Activated naive CD4-positive, alpha-beta T cell treated with anti-CD3 and anti-CD28 coated beads, Interleukin-2, amount 10 ng/mL, durations not matched to agents 7 days and 5 days (primary cell): ENCODE measurements at regions not wholly inside any gene's neighbourhood (a gene's known extent, or its start where the extent isn't known, plus 50 kb on each side); places are given as distances from the start of the nearest gene placed in this dataset.
"Not testable (repeated sequence)": the region's sequence is repeated elsewhere in the genome, so short reads cannot be mapped to it uniquely, and the experiment has no call there.

Source experiments
- CTCF ChIA-PET: fragments of 350-600 bp; sonication (Branson Sonifier 250); formaldehyde crosslinking; loops from one replicate; lab custom pipeline; 2021; ENCODE audit warnings: antibody characterized with exemption; lab: Charles Lee
- DNase-seq: peaks from one replicate; pipeline ENCODE4 v3.0.0-alpha.2; 2020
- H3K27ac Mint-ChIP-seq: one replicate; pipeline ENCODE4 v1.8.0; 2021; ENCODE audit warnings: mild to moderate bottlenecking, moderate library complexity, mixed read lengths
- H3K27me3 Mint-ChIP-seq: one replicate; pipeline ENCODE4 v1.8.0; 2021; ENCODE audit warnings: mild to moderate bottlenecking, mixed read lengths
- H3K36me3 Mint-ChIP-seq: one replicate; pipeline ENCODE4 v1.8.0; 2021; ENCODE audit warnings: mixed read lengths
- H3K4me1 Mint-ChIP-seq: one replicate; pipeline ENCODE4 v1.8.0; 2021; ENCODE audit warnings: mixed read lengths
- H3K4me3 Mint-ChIP-seq: one replicate; pipeline ENCODE4 v1.8.0; 2021; ENCODE audit warnings: mild to moderate bottlenecking, moderate library complexity, mixed read lengths
- H3K9me3 Mint-ChIP-seq: one replicate; pipeline ENCODE4 v1.8.0; 2021; ENCODE audit warnings: mixed read lengths

DNA sequence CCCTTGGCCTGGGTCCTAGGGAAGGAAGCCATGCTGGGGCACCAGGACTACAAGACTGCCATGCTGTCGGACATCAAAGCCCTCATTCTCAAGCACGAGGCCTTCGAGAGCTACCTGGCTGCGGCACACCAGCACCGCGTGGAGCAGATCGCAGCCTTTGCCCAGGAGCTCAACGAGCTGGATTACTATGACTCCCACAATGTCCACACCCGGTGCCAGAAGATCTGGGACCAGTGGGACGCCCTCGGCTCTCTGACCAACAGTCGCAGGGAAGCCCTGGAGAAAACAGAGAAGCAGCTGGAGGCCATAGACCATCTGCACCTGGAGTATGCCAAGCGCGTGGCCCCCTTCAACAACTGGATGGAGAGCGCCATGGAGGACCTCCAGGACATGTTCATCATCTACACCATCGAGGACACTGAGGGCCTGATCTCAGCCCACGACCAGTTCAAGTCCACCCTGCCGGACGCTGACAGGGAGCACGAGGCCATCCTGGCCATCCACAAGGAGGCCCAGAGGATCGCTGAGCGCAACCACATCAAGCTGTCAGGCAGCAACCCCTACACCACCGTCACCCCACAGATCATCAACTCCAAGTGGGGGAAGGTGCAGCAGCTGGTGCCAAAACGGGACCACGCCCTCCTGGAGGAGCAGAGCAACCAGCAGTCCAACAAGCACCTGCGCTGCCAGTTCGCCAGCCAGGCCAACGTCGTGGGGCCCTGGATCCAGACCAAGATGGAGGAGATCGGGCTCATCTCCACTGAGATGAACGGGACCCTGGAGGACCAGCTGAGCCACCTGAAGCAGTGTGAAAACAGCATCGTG lies 487.0 kb downstream of the TRAM1L1 start:
- H3K36me3 Mint-ChIP-seq = no peaks in the 10 kb centered on the region
- no peak for DNase-seq
- H3K27ac Mint-ChIP-seq = no peak overlapping the region
- CTCF ChIA-PET = no interaction called here
- no peaks in the 10 kb centered on the region for H3K4me1 Mint-ChIP-seq
- H3K9me3 Mint-ChIP-seq = peaks cover 2% of the 10 kb centered on the region
- no peaks in the 10 kb centered on the region for H3K27me3 Mint-ChIP-seq
- no peak overlapping the region for H3K4me3 Mint-ChIP-seq

DNA sequence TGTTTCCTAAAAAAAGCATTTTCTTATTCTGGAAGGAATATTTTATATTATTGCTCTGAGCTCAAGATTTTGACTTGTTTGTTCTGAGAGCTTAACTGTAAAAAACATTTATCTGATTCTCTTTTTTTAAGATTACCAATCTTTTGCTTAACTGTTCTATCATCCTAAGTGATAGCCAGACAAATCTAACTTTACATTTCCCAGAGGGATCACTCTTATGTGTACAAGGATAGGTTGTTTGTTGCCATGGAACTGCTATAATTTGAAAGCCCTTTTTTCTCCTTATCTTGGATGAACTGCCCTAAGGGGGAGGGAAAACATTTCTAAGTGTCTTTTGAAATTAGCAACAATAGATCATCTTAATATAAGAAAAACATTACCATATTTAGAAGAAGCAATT lies 494.7 kb downstream of the TRAM1L1 start:
- no peaks in the 10 kb centered on the region for H3K36me3 Mint-ChIP-seq
- no peaks in the 10 kb centered on the region for H3K4me1 Mint-ChIP-seq
- no peaks in the 10 kb centered on the region for H3K27me3 Mint-ChIP-seq
- no peak overlapping the region for H3K4me3 Mint-ChIP-seq
- CTCF ChIA-PET = no interaction called here
- no peaks in the 10 kb centered on the region for H3K9me3 Mint-ChIP-seq
- H3K27ac Mint-ChIP-seq = no peak overlapping the region
- no peak for DNase-seq

DNA sequence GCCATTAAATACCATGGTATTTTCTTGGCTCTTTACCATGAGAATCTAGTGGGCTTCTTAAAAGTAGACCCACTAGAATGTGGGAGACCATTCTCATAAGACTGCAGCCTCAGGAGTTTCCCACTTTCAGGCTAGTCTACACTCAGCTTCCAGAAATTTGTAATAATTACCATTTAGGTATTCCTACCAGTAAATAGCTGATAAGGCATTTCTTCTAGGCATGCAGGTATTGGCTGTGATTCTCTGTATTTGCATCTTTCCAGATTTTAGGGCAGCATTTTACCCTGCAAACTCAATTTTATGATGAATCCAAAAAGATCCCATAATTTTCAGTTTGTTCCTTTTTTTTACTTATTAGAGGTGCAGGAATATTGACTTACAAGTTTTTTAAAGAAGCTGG lies 496.6 kb downstream of the TRAM1L1 start:
- Mint-ChIP-seq H3K27ac (no peak overlapping the region), H3K36me3 (no peaks in the 10 kb centered on the region), H3K27me3 (no peaks in the 10 kb centered on the region), H3K4me3 (no peak overlapping the region), H3K4me1 (no peaks in the 10 kb centered on the region), H3K9me3 (no peaks in the 10 kb centered on the region)
- CTCF ChIA-PET = no interaction called here
- DNase-seq = no peak

DNA sequence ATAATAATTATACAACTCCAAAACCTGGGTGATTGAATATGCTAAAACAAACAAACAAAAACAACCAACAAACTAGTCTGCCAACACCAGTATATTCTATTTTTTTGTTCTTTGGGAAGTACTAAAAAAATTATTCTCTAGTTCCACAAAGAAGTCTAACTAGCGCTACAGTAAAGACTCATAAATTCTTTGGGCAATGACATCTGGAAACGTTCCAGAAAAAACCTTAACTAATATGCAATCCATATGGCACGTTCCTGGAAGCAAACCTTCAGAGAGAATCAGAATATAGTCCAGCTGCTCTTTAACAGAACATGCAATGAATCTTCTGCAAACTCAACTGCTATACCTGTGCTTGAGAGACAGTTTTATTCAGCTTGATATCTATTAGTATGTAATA lies 500.1 kb downstream of the TRAM1L1 start:
- H3K36me3 Mint-ChIP-seq = no peaks in the 10 kb centered on the region
- no peak for DNase-seq
- H3K27me3 Mint-ChIP-seq = no peaks in the 10 kb centered on the region

DNA sequence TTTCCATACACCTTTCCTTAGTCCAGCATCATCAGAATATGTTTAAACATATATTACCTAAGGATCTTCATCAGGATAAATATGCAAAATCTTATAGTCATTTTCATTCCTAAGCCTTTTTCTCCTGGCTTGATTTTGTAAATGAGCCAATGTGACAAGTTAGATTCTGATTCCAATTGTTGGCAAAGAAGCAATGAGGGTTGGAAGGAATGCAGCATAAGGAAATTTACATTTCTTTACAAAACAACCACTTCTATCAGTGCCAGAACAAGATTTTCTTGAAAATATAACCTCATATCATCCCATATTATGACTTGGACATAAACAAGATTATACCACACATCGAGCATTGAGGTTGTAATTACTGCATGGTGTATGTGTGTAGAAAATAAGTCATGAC lies 508.1 kb downstream of the TRAM1L1 start:
- no peaks in the 10 kb centered on the region for H3K27me3 Mint-ChIP-seq
- peaks cover 5% of the 10 kb centered on the region for H3K9me3 Mint-ChIP-seq
- no peak for DNase-seq
- no peak overlapping the region for H3K4me3 Mint-ChIP-seq
- no peaks in the 10 kb centered on the region for H3K36me3 Mint-ChIP-seq
- CTCF ChIA-PET = no interaction called here
- no peaks in the 10 kb centered on the region for H3K4me1 Mint-ChIP-seq
- H3K27ac Mint-ChIP-seq = no peak overlapping the region

More for the DNA sequence above, 500.1 kb downstream of the TRAM1L1 start:
- Mint-ChIP-seq H3K27ac (no peak overlapping the region), H3K9me3 (no peaks in the 10 kb centered on the region), H3K4me1 (no peaks in the 10 kb centered on the region), H3K4me3 (no peak overlapping the region)
- CTCF ChIA-PET = no interaction called here

DNA sequence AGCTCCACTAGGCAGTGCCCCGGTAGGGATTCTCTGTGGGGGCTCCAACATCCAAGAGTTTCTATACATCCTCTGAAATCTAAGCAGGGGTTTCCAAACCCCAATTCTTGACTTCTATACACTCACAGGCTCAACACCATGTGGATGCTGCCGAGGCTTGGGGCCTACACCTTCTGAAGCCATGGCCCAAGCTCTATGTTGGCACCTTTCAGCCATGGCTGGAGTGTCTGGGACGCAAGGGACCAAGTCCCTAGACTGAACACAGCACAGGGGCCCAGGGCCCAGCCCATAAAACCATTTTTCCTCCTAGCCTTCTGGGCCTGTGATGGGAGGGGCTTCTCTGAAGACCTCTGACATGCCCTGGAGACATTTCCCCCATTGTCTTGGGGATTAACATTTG lies 511.8 kb downstream of the TRAM1L1 start:
- peaks cover 5% of the 10 kb centered on the region for H3K9me3 Mint-ChIP-seq
- no peak overlapping the region for H3K27ac Mint-ChIP-seq
- H3K27me3 Mint-ChIP-seq = no peaks in the 10 kb centered on the region
- no peaks in the 10 kb centered on the region for H3K4me1 Mint-ChIP-seq
- CTCF ChIA-PET = no interaction called here
- H3K4me3 Mint-ChIP-seq = no peak overlapping the region
- DNase-seq = no peak
- H3K36me3 Mint-ChIP-seq = no peaks in the 10 kb centered on the region

DNA sequence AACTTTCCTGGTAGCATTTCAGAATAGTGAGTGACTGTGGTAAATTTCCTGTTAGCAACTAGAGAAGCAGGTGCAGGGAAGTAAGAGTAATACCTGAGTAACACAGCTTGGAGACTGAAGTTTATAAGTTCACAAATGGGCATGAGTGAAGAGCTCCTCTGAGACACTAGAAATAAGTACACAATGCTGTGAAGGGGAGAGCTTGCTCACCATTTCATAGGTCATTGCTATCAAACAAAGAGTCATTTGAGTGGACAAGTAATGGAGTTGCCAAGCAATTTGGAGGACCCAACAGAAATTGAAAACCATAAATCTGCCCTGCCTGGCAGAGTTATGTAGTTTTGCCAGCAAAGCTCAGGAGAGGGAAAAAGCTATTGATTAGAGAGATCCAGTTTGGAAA lies 523.6 kb downstream of the TRAM1L1 start:
- H3K27ac Mint-ChIP-seq = no peak overlapping the region
- H3K9me3 Mint-ChIP-seq = peaks cover 9% of the 10 kb centered on the region
- no peaks in the 10 kb centered on the region for H3K36me3 Mint-ChIP-seq
- no peaks in the 10 kb centered on the region for H3K4me1 Mint-ChIP-seq
- no peaks in the 10 kb centered on the region for H3K27me3 Mint-ChIP-seq
- CTCF ChIA-PET = no interaction called here
- no peak overlapping the region for H3K4me3 Mint-ChIP-seq
- no peak for DNase-seq

DNA sequence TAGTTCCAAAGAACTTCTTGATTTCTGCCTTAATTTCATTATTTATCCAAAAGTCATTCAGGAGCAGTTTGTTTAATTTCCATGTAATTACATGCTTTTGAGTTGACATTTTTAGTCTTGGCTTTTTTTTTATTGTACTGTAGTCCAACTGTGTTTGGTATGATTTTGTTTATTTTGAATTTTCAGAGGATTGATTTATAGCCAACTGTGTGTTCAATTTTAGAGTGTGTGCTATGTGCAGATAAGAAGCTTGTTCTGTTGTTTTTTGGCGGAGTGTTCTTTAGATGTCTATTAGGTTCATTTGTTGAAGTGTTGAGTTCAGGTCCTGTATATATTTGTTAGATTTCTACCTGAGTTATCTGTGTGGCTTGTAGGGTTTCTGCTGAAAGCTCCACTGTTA lies 533.6 kb downstream of the TRAM1L1 start:
- H3K27me3 Mint-ChIP-seq = no peaks in the 10 kb centered on the region
- H3K27ac Mint-ChIP-seq = no peak overlapping the region
- DNase-seq = no peak
- CTCF ChIA-PET = no interaction called here
- H3K4me3 Mint-ChIP-seq = no peak overlapping the region
- H3K9me3 Mint-ChIP-seq = peaks cover 1% of the 10 kb centered on the region
- no peaks in the 10 kb centered on the region for H3K36me3 Mint-ChIP-seq
- H3K4me1 Mint-ChIP-seq = no peaks in the 10 kb centered on the region

DNA sequence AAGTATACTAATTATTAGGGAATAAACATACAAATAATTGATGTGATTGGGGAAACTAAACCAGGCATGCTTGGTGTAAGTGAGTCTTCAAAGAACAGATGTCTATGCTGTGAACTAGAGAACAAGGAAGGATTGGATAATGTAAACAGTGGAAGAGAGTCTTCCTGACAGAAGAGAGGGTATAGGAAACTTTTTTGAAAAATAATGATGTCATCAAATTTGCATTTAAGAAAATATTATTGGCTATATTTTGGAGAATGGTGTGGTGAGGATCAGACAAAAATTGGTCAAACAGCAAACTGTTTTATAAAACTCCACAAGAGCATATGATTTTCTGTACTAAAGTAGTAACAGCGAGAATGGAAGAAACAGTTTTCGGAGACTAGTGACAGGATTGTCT lies 537.7 kb downstream of the TRAM1L1 start:
- Mint-ChIP-seq H3K27me3 (no peaks in the 10 kb centered on the region), H3K9me3 (peaks cover 4% of the 10 kb centered on the region), H3K36me3 (no peaks in the 10 kb centered on the region), H3K4me1 (no peaks in the 10 kb centered on the region), H3K27ac (no peak overlapping the region), H3K4me3 (no peak overlapping the region)
- CTCF ChIA-PET = no interaction called here
- no peak for DNase-seq

DNA sequence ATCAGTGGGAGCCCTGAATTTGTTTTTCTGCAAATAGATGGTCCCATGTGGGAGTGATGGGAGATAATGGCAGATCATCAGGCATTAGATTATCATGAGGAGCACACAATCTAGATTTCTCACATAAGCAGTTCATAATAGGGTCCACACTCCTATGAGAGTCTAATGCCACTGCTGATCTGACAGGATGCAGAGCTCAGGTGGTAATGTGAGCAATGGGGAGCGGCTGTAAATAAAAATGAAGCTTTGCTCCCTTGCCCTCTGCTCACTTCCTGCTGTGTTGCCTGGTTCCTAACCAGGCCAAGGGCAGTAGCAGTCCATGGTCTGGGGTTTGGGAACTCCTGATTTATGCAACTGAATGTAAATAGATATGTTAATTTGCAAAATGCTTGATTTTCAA lies 538.6 kb downstream of the TRAM1L1 start:
- Mint-ChIP-seq H3K36me3 (no peaks in the 10 kb centered on the region), H3K4me3 (no peak overlapping the region)

DNA sequence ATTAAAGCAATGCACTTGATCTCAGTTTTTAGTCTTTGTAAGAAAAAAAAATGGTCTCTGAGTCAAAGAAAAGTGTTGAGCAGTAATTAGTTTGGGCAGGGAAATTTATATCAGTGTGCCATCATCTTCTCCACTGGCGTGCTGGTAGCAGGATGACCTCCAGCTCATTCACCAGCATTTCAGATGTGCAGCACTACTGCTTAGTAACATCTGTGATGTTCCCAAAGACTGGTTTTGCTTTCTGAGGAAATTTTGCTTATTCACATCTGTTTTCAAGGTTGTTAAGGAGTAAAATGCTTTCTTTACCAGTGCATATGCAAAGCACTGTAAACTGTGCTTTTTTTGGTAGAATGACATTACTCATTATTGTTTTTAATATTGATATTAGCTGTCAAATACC lies 540.4 kb downstream of the TRAM1L1 start:
- no peaks in the 10 kb centered on the region for H3K27me3 Mint-ChIP-seq
- no peak overlapping the region for H3K27ac Mint-ChIP-seq
- DNase-seq = no peak
- no peak overlapping the region for H3K4me3 Mint-ChIP-seq
- CTCF ChIA-PET = no interaction called here
- H3K9me3 Mint-ChIP-seq = peaks cover 2% of the 10 kb centered on the region
- H3K36me3 Mint-ChIP-seq = no peaks in the 10 kb centered on the region
- no peaks in the 10 kb centered on the region for H3K4me1 Mint-ChIP-seq

More for the DNA sequence above, 538.6 kb downstream of the TRAM1L1 start:
- no peaks in the 10 kb centered on the region for H3K27me3 Mint-ChIP-seq
- peaks cover 2% of the 10 kb centered on the region for H3K9me3 Mint-ChIP-seq
- CTCF ChIA-PET = no interaction called here
- DNase-seq = no peak
- H3K27ac Mint-ChIP-seq = no peak overlapping the region
- H3K4me1 Mint-ChIP-seq = no peaks in the 10 kb centered on the region

DNA sequence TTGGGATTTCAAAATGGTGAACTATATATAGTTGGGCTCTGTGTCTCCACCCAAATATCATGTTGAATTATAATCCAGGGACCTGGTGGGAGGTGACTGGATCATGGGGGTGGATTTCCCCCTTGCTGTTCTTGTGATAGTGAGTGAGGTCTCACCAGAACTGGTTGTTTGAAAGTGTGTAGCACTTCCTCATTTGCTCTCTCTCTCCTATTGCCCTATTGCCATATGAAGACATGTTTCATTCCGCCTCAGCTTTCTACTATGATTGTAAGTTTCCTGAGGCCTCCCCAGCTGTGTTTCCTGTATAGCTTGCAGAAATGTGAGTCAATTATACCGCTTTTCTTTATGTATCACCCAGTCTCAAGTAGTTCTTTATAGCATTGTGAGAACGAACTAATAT lies 545.6 kb downstream of the TRAM1L1 start:
- no peak overlapping the region for H3K4me3 Mint-ChIP-seq
- DNase-seq = no peak
- H3K9me3 Mint-ChIP-seq = no peaks in the 10 kb centered on the region
- H3K27me3 Mint-ChIP-seq = no peaks in the 10 kb centered on the region
- CTCF ChIA-PET = no interaction called here
- H3K4me1 Mint-ChIP-seq = no peaks in the 10 kb centered on the region
- no peak overlapping the region for H3K27ac Mint-ChIP-seq
- H3K36me3 Mint-ChIP-seq = no peaks in the 10 kb centered on the region

DNA sequence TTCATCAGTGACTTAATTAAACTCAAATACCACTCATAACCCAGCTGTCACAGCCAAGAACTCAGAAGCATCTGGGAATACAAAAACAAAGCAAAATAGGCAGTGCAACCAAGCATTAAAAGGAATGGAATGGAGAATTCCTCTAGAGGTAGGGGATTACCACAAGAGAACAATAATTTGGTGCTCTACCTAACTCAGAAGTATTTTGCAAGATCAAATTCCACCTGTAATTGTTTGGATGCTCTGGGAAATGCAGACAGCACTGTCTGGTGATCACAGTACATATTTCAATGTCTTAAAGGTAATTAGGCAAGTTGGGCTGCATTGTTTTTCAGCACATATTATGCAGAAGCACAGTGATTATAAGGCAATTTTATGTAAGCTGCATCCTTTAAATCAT lies 547.5 kb downstream of the TRAM1L1 start:
- H3K9me3 Mint-ChIP-seq = no peaks in the 10 kb centered on the region
- no peak overlapping the region for H3K4me3 Mint-ChIP-seq
- H3K27me3 Mint-ChIP-seq = no peaks in the 10 kb centered on the region
- no peak for DNase-seq
- CTCF ChIA-PET = no interaction called here
- no peaks in the 10 kb centered on the region for H3K4me1 Mint-ChIP-seq
- no peaks in the 10 kb centered on the region for H3K36me3 Mint-ChIP-seq
- H3K27ac Mint-ChIP-seq = no peak overlapping the region

DNA sequence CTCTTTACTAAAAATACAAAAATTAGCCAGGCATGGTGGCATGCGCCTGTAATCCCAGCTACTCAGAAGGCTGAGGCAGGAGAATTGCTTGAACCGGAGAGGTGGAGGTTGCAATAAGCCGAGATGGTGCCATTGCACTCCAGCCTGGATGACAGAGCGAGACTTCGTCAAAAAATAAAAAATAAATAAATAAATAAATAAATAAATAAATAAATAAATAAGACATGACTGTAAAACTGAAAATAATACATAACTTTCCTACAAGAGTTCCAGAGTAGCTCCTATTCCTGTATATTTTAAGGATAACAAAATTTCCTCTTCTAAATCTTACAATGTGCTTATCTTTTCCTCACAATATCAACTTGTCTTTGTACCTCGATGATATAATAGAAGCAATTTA lies 549.4 kb downstream of the TRAM1L1 start:
- H3K4me3 Mint-ChIP-seq, CTCF ChIA-PET: not testable (repeated sequence)

DNA sequence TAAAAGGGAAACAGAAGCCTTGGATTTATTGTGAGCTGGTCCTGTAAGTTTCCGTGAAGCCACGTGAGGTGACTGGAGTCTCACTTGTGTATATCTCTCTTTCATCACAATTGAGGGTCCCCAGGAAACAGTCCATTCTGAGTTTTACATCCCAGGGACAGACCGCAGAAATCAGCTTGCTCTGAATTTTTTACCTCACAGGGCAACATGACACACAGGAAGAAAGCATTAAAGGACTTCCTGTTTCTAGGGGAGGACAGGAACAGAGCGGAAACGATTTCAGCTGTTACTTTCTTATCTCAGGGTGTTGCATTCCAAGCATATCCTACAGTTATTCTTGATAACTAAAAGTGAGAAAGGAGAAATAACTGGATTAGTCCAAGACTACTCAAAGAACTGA lies 553.5 kb downstream of the TRAM1L1 start:
- Mint-ChIP-seq H3K9me3 (no peaks in the 10 kb centered on the region), H3K27me3 (no peaks in the 10 kb centered on the region), H3K4me3 (no peak overlapping the region), H3K27ac (no peak overlapping the region), H3K4me1 (peaks cover 6% of the 10 kb centered on the region), H3K36me3 (no peaks in the 10 kb centered on the region)
- no peak for DNase-seq
- CTCF ChIA-PET = no interaction called here

More for the DNA sequence above, 549.4 kb downstream of the TRAM1L1 start:
- H3K36me3 Mint-ChIP-seq, H3K4me1 Mint-ChIP-seq, DNase-seq, H3K27me3 Mint-ChIP-seq, H3K27ac Mint-ChIP-seq, H3K9me3 Mint-ChIP-seq: not testable (repeated sequence)
